GM18519 (cell line): ENCODE measurements at regions not wholly inside any gene's neighbourhood (a gene's known extent, or its start where the extent isn't known, plus 50 kb on each side); places are given as distances from the start of the nearest gene placed in this dataset.
"Not testable (repeated sequence)": the region's sequence is repeated elsewhere in the genome, so short reads cannot be mapped to it uniquely, and the experiment has no call there.

ENCODE experiments used
- ATAC-seq: cut with Tn5 transposase; IDR thresholded peaks from one replicate; pipeline ENCODE4 v1.9.1; 2021; ENCODE audit warnings: mild to moderate bottlenecking, moderate library complexity; ENCODE audit not compliant: unreplicated experiment, low FRiP score

- ATAC-seq, result no peak
These were observed 474.9 kb upstream of the MIR17HG start for GRCh38 chr13:90872491-90873025.

GRCh38 chr13:90880790-90881189, 466.7 kb upstream of the MIR17HG start:
- ATAC-seq, result no peak

GRCh38 chr13:90882551-90882950, 464.9 kb upstream of the MIR17HG start:
- no peak for ATAC-seq

GRCh38 chr13:90883592-90883991, 463.9 kb upstream of the MIR17HG start:
- ATAC-seq, result no peak

- ATAC-seq, result no peak
These were observed 463.4 kb upstream of the MIR17HG start for GRCh38 chr13:90884066-90884465.

- no peak for ATAC-seq
These were observed 457.3 kb upstream of the MIR17HG start for GRCh38 chr13:90889906-90890834.

- ATAC-seq, result no peak
These were observed 456.2 kb upstream of the MIR17HG start for GRCh38 chr13:90891329-90891728.

- ATAC-seq, result not testable (repeated sequence)
These were observed 454.3 kb upstream of the MIR17HG start for GRCh38 chr13:90893199-90893598.

GRCh38 chr13:90896002-90896401, 451.5 kb upstream of the MIR17HG start:
- ATAC-seq, result no peak

GRCh38 chr13:90898811-90899210, 448.7 kb upstream of the MIR17HG start:
- ATAC-seq, result no peak

- no peak for ATAC-seq
These were observed 448.1 kb upstream of the MIR17HG start for GRCh38 chr13:90899416-90899815.

GRCh38 chr13:90902255-90902654, 445.2 kb upstream of the MIR17HG start:
- no peak for ATAC-seq

GRCh38 chr13:90906554-90906953, 440.9 kb upstream of the MIR17HG start:
- ATAC-seq, result no peak

- ATAC-seq, result no peak
These were observed 438.7 kb upstream of the MIR17HG start for GRCh38 chr13:90908792-90909191.

- no peak for ATAC-seq
These were observed 437.4 kb upstream of the MIR17HG start for GRCh38 chr13:90910018-90910639.

- ATAC-seq, result no peak
These were observed 435.2 kb upstream of the MIR17HG start for GRCh38 chr13:90912247-90912646.

- ATAC-seq, result no peak
These were observed 429.0 kb upstream of the MIR17HG start for GRCh38 chr13:90918536-90918935.

GRCh38 chr13:90919153-90919552, 428.3 kb upstream of the MIR17HG start:
- no peak for ATAC-seq

GRCh38 chr13:90926459-90926858, 421.0 kb upstream of the MIR17HG start:
- no peak for ATAC-seq

GRCh38 chr13:90928109-90928508, 419.4 kb upstream of the MIR17HG start:
- no peak for ATAC-seq

- no peak for ATAC-seq
These were observed 414.2 kb upstream of the MIR17HG start for GRCh38 chr13:90933097-90933826.
